Mucosa of descending colon (tissue), 3 donors: ENCODE measurements at regions not wholly inside any gene's neighbourhood (a gene's known extent, or its start where the extent isn't known, plus 50 kb on each side); places are given as distances from the start of the nearest gene placed in this dataset.

Experiments used
- ATAC-seq: fragments of 200-7000 bp; cut with Tn5 transposase; one replicate; pipeline ENCODE4 v1.9.1; 2020; ENCODE audit warnings: mild to moderate bottlenecking, moderate library complexity
- DNase-seq, 3 donors: peaks; one replicate each; pipeline ENCODE4 v3.0.0-alpha.2; 2020
- H3K36me3 ChIP-seq: fragments of 200-600 bp; one replicate; pipeline ENCODE4 v1.8.0; 2021; ENCODE audit warnings: low read depth, mild to moderate bottlenecking
- H3K4me1 ChIP-seq: fragments of 200-600 bp; one replicate; pipeline ENCODE4 v1.8.0; 2021; ENCODE audit warnings: low read depth, mild to moderate bottlenecking
- H3K4me3 ChIP-seq: fragments of 200-600 bp; one replicate; pipeline ENCODE4 v1.8.0; 2021; ENCODE audit warnings: mild to moderate bottlenecking
- H3K9me3 ChIP-seq: fragments of 200-600 bp; one replicate; pipeline ENCODE4 v1.8.0; 2021; ENCODE audit warnings: mild to moderate bottlenecking
- intact Hi-C, 2 donors: fragments of 100-400 bp; cut with DNase I in 1 of 2; cut with micrococcal nuclease in 1 of 2; formaldehyde crosslinking; loops; one replicate each; pipeline versions ENCODE4 v1.11.0 to v1.11.1; 2022; cut with DNase I, micrococcal nuclease
- TF ChIP-seq, protein P1 (sequence below): fragments of 200-600 bp; IDR thresholded peaks from one replicate; pipeline ENCODE4 v1.8.0; 2022; ENCODE audit warnings: antibody characterized with exemption, mild to moderate bottlenecking
- donor health status: DM: no; HTN: no; CAD: no; lungs with moderate emphysema.
- donor health status: DM: no; HTN: no; CAD: no.
- donor health status: DM: no; HTN: yes; CAD: no.

DNA sequence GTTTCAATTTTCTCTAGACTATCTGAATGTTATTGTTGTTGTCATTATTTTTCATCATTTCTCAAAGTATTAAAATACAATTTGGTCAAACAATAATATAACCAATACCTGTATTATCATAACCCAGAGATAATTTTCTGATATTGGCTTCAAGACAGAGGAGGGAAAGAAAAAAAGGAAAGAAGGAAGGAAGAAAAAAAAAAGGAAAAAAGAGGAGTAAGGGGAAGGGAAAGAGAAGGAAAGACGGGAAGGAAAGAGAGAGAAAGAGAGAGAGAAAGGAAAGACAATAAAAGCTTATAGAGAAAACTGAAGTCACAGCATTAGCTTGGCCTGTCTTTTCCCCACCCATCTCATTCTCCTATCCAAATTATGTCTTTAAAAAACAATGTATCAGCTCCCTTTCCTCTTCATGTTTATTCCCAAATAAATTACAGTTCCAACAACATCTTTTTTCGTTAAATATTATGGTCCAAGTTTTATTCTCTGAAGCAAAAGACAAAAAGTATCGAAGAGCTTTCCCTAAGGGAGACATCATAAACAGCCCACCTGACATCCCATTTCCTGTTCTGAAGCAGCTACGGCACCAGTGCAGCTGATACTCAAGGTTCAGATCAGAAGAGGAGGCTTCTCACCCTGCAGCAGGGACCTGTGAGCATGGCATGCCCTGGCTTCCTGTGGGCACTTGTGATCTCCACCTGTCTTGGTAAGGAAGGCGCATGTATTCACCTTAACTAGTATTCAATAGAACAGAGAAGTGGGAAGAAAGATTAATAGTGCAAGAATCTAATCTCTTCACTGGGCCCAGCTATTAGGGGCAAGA lies 308.3 kb downstream of the DAD1 start:
- Histone ChIP-seq H3K4me3 (no peak overlapping the region), H3K4me1 (no peaks in the 10 kb centered on the region), H3K36me3 (no peaks in the 10 kb centered on the region), H3K9me3 (no peaks in the 10 kb centered on the region)
- TF ChIP-seq, protein P1, sequence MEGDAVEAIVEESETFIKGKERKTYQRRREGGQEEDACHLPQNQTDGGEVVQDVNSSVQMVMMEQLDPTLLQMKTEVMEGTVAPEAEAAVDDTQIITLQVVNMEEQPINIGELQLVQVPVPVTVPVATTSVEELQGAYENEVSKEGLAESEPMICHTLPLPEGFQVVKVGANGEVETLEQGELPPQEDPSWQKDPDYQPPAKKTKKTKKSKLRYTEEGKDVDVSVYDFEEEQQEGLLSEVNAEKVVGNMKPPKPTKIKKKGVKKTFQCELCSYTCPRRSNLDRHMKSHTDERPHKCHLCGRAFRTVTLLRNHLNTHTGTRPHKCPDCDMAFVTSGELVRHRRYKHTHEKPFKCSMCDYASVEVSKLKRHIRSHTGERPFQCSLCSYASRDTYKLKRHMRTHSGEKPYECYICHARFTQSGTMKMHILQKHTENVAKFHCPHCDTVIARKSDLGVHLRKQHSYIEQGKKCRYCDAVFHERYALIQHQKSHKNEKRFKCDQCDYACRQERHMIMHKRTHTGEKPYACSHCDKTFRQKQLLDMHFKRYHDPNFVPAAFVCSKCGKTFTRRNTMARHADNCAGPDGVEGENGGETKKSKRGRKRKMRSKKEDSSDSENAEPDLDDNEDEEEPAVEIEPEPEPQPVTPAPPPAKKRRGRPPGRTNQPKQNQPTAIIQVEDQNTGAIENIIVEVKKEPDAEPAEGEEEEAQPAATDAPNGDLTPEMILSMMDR = no peak
- DNase-seq = no peak
- ATAC-seq = no peak
- intact Hi-C loops = no loop called here

DNA sequence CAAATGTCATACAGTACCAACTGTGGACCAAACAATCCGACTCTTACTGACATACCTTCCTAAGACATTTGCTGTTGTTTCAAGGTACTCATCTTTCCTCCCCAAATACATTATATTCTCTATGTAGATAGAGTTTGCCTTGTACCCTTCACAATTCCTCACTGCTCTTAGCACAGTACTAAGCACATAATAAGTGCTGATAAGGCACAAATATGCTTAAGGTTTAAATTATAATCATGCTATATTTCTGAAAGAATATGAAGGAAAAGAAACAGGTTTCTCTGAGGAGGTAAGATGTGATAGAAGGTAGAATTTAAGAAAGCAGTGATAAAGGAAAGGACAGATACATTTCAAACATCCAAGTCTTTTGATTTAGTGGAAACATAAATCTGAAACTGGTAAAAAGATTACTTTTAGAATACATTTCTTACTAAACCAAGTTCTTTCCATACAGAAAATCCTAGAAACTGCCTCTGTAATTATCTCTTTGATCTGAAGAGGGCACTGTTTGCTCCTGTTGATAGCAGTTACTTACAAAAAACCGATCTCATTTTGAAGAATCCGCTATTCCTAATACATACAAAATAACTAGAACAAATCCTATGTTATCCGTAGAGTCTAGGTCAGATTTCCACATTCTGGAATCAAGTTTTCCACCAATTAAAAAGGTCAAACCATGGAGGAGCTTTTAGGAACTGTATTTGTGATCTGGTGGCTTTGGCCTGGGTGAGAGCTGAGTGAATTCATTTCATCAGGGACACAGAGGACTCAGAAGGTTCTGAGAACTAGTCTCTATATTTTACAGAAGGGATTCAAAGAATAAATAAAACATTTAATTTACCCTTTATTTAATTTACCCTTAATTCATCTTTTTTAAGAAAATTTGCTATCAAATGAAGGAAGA lies 311.9 kb downstream of the DAD1 start:
- Histone ChIP-seq H3K4me1 (no peaks in the 10 kb centered on the region), H3K4me3 (no peak overlapping the region), H3K36me3 (no peaks in the 10 kb centered on the region), H3K9me3 (no peaks in the 10 kb centered on the region)
- DNase-seq = no peak
- intact Hi-C loops = no loop called here
- ATAC-seq = no peak
- TF ChIP-seq, protein P1 = peak; percentile 20

GRCh38 chr14:22271838-22272799 lies 316.9 kb downstream of the DAD1 start:
- intact Hi-C loops = no loop called here
- H3K4me3 ChIP-seq = no peak overlapping the region
- H3K4me1 ChIP-seq = peaks cover 4% of the 10 kb centered on the region
- TF ChIP-seq, protein P1 = no peak
- H3K36me3 ChIP-seq = no peaks in the 10 kb centered on the region
- no peak for DNase-seq
- H3K9me3 ChIP-seq = no peaks in the 10 kb centered on the region
- ATAC-seq = no peak

DNA sequence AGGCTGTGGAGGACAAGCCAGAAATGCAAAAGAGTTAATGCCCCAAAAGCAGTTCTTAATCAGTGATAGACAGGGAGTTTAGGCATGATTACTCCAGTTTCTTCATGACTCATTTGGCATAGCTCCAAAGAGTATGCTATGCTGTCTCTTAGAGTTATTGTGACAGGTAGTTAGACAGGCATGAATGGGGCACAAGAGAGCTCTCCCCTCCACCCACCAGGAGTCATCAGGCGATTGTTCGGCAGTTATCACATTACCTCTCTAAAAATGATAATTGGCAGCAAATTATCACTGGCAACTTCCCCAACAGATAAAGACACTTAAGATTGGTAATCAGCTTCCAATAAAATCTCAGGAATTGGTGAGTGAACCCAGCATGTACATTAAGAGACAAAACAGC lies 320.1 kb downstream of the DAD1 start:
- no peak for DNase-seq
- H3K36me3 ChIP-seq = no peaks in the 10 kb centered on the region

More for the DNA sequence above, 320.1 kb downstream of the DAD1 start:
- no peaks in the 10 kb centered on the region for H3K9me3 ChIP-seq
- ATAC-seq = peak; percentile 33
- intact Hi-C loops = no loop called here
- TF ChIP-seq, protein P1 = no peak
- no peak overlapping the region for H3K4me3 ChIP-seq
- H3K4me1 ChIP-seq = peaks cover 4% of the 10 kb centered on the region
